Epithelial cell of proximal tubule (primary cell): ENCODE measurements at regions not wholly inside any gene's neighbourhood (a gene's known extent, or its start where the extent isn't known, plus 50 kb on each side); places are given as distances from the start of the nearest gene placed in this dataset.
"Not testable (repeated sequence)": the region's sequence is repeated elsewhere in the genome, so short reads cannot be mapped to it uniquely, and the experiment has no call there.

Source experiments
- DNase-seq: peaks from one replicate; pipeline ENCODE4 v3.0.0-alpha.2; 2011; ENCODE audit warnings: low read depth
- H3K4me3 ChIP-seq: 2 replicates; pipeline ENCODE4 v1.5.1; 2011; ENCODE audit warnings: low read depth, mild to moderate bottlenecking, low read length
- TF ChIP-seq, protein P1 (sequence below): conservative IDR thresholded peaks from 2 replicates; pipeline ENCODE4 v1.5.1; 2012; ENCODE audit warnings: low read depth, mild to moderate bottlenecking, low read length

GRCh38 chr12:65734226-65734625, 90.1 kb upstream of the HMGA2 start:
- TF ChIP-seq, protein P1, sequence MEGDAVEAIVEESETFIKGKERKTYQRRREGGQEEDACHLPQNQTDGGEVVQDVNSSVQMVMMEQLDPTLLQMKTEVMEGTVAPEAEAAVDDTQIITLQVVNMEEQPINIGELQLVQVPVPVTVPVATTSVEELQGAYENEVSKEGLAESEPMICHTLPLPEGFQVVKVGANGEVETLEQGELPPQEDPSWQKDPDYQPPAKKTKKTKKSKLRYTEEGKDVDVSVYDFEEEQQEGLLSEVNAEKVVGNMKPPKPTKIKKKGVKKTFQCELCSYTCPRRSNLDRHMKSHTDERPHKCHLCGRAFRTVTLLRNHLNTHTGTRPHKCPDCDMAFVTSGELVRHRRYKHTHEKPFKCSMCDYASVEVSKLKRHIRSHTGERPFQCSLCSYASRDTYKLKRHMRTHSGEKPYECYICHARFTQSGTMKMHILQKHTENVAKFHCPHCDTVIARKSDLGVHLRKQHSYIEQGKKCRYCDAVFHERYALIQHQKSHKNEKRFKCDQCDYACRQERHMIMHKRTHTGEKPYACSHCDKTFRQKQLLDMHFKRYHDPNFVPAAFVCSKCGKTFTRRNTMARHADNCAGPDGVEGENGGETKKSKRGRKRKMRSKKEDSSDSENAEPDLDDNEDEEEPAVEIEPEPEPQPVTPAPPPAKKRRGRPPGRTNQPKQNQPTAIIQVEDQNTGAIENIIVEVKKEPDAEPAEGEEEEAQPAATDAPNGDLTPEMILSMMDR: no peak
- DNase-seq: no peak
- H3K4me3 ChIP-seq: no peak overlapping the region

DNA sequence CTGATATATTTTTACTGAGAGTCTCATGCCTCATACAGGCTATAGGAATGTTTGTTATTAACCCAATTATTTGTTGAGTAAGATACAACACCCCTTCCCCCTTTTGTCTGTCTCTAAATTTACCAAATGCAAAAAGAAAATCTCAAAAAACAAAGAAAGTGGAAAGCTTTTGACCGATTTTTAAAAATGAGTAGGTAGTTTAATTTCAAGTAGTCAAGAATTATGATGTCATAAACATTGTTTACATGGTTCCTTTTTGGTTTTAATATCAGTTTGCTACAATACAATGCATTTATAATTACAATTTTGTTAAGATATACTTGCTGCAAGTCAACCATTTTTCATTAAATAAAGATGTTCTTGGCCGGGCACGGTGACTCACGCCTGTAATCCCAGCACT, 84.7 kb upstream of the HMGA2 start:
- TF ChIP-seq, protein P1: no peak
- H3K4me3 ChIP-seq: no peak overlapping the region
- no peak for DNase-seq

DNA sequence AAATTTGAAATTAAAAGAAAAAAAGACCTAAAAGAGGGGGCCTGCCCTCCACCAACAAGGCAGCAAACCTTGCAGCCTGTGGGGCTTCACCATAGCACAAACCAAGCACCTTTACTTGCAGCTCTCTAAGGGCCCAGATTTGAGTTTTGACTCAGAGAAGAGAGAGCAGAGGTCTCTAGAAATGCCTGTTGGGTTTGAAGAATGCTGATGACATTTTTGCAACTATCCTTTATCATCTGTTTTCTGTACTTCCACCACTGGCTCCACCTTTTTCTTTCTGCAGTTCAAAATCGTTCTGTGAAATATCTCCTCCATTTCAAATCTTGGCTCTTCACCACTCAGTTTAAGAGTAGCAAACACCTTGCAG, 83.8 kb upstream of the HMGA2 start:
- DNase-seq: no peak
- peak overlapping the region; percentile 82 for H3K4me3 ChIP-seq
- TF ChIP-seq, protein P1: no peak

GRCh38 chr12:65740873-65741600, 83.2 kb upstream of the HMGA2 start:
- DNase-seq: no peak
- TF ChIP-seq, protein P1: no peak
- peak overlapping the region; percentile 82 for H3K4me3 ChIP-seq

DNA sequence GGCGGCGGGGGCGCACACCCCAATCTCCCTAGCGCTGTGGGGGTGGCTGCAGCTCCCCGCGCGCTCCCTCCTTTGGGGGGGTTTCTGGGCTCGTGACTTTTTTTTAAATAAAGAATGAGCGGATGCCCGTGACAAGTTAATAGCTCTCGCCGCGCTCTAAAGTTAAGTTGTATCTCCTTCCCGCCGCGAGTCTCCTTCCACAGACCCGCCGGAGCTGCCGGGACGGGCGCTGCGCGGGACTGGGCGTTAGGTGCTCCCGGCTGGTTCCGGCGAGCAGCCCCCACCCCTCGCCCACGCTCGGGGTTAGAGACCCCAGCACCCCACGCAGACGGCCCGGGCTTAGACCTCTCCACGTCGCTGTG, 82.6 kb upstream of the HMGA2 start:
- DNase-seq: no peak

DNA sequence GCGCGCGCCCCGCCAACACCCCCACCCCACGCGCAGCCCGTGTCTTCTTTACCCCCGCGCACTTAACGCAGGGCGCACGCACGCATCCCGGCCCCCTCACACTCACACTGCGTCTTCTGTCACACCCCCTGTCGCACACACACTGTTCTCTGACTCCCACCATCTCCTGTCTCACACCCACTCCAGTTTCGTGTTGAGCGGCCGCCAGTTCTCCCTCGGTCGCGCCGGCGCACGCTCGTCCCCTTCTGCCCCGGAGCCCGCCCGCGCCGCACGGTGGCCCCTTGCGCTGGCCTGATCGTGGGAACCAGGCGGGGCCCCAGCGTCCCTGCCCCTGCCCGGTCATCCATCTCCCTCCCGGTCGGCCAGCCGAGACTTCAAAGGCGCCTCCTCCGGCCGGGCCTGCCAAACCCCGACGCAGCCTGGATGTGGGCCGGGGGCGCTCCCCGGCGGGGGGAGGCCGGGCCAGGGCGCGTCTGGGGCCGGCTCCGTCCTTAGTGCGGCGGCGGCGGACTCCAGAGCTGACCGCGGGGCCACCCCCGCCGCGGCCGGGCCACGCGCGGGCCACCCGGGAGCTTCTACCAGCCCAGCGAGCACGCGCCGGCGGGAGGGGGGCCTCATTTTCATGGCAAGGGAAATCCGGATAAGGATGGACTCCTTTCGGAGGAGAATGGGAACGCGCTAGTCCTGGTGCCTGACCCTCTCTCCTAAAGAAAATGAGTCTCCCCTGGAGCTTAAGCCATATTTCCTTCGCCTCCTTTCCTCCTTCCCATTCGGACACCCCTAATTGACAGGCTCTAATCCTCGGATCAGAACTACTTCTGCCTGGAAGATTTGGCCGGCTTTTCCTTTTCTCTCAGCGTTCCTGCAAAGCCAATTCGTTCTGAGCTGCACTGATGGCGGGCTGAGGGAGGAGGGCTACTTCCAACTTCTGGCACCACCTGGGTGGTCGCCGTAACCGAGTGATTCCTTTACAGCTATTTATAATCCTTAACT, 82.0 kb upstream of the HMGA2 start:
- no peak for DNase-seq
- TF ChIP-seq, protein P1: no peak
- peak overlapping the region; percentile 82 for H3K4me3 ChIP-seq

More for the DNA sequence above, 82.6 kb upstream of the HMGA2 start:
- TF ChIP-seq, protein P1: no peak
- peak overlapping the region; percentile 82 for H3K4me3 ChIP-seq

- DNase-seq, H3K4me3 ChIP-seq: not testable (repeated sequence)
Measured at GRCh38 chr12:65744236-65744840, 79.9 kb upstream of the HMGA2 start.
